NCI-H1092 (cell line): ENCODE measurements at regions not wholly inside any gene's neighbourhood (a gene's known extent, or its start where the extent isn't known, plus 50 kb on each side); places are given as distances from the start of the nearest gene placed in this dataset.

Experiments
- DNase-seq: peaks from one replicate; lab custom pipeline; 2025; lab: John Stamatoyannopoulos, UW

- DNase-seq, result peak; percentile 18
Measured at GRCh38 chr5:171629628-171630349, 155.8 kb upstream of the SMIM23 start.

- no peak for DNase-seq
Measured at GRCh38 chr5:171630350-171631065, 155.1 kb upstream of the SMIM23 start.

DNA sequence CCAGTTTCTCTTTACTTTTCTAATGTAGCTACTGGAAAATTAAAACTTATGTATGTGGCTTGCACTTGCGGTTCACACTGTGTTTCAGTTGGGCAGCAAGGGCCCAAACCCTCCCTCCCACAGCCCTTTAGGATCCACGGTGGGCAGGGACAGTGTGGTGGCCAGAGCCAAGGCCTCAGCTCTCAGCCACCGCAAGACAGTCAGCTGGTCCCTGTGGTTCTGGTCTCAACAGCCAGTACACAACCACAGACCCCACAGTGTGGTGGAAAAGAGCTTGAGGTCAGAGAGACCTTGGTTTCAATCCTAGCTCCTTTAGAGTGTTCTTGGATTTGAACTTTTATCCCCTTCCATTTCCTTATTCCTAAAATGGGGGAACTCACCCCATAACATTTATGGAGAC is 153.0 kb upstream of the SMIM23 start:
- no peak for DNase-seq

GRCh38 chr5:171633776-171634470 is 151.7 kb upstream of the SMIM23 start:
- no peak for DNase-seq

GRCh38 chr5:171634511-171634910 is 151.1 kb upstream of the SMIM23 start:
- DNase-seq, result no peak

DNA sequence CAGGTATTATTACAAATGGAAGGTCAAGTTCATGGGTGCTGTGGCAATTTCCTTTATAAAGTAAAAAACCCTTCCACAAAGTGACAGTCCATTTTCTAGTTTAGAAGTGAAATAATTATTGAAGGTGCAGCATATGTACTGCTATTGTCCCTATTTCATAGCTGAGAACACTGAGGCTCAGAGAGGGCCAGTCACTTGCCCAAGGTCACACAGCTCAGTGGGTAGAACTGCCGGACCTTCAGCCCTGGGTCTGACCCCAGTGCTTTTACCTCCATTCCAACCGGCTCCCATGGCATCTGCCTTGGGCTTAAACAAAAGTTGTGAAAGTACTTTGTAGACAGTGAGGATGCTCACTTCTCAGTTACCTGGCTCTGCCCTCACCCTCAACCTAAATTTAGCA is 150.6 kb upstream of the SMIM23 start:
- no peak for DNase-seq

DNA sequence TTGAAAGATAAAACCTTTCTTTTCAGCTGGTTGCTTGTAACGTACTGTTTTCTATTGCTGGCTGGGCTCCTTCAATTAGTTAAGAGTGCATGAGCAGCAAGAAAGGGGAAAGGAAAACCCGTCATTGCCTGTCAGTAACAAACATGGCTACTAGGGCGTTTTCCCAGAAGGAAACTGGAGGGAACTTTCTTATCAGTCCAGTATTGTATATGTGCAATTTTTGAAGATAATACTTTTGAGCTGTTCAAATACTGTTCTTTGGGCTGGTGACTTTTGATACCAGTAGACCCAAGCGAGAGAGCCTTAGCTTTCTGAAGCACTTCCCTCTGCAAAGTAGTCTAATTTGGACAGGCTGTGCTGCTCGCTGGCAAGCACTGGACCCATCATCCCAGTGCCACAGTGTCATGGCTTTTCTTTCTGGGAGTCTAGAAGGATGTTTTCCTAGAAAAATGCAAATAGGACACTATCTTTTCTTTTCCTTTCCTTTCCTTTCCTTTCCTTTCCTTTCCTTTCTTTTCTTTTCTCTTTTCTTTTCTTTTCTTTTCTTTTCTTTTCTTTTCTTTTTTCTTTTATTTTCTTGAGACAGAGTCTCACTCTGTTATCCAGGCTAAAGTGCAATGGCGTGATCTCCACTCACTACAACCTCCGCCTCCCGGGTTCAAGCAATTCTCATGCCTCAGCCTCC is 149.9 kb upstream of the SMIM23 start:
- no peak for DNase-seq

- no peak for DNase-seq
Measured at GRCh38 chr5:171637811-171638210, 147.8 kb upstream of the SMIM23 start.

DNA sequence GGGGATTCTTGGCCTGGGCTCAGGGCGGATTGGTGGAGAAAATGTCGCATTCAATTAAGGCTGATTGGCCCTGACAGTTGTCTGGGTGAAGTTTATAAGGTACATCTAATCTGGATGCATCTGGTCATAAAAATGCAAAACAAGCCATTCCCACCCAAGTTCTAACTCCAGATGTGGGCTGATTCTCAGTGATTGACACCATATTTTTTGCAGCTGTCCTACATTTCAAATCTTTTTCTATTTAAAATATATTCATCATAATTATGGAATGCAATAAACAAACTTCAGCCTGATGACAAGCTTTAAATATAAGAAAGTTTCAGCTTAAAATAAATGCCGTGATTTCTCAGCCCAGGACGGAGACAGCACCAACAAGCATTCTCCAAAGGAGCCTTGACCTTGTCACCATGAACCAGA is 146.4 kb upstream of the SMIM23 start:
- no peak for DNase-seq

GRCh38 chr5:171639966-171640365 is 145.7 kb upstream of the SMIM23 start:
- DNase-seq, result no peak

DNA sequence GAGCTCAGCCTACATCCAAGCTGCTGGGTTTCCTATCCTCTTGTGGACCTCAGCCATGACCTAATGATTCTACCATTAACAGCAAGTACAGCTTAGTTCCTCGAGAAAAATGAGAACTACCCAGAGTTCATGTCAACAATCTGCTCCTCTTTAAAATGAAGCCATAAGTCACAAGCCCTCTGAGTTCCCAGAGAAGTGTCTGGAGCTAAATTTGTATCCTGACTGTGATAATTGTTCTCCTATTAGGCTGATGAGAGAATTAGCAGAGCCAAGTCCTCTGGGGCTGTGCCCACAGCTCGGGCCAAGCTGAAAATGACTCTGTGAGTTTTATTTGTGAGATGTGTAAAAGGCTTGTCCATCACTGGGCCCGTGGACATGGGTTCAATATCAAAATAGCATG is 145.1 kb upstream of the SMIM23 start:
- no peak for DNase-seq

- DNase-seq, result no peak
Measured at GRCh38 chr5:171641891-171642290, 143.7 kb upstream of the SMIM23 start.

- DNase-seq, result no peak
Measured at GRCh38 chr5:171642894-171643293, 142.7 kb upstream of the SMIM23 start.

- no peak for DNase-seq
Measured at GRCh38 chr5:171644536-171644935, 141.1 kb upstream of the SMIM23 start.

- DNase-seq, result no peak
Measured at GRCh38 chr5:171646102-171647042, 139.2 kb upstream of the SMIM23 start.

DNA sequence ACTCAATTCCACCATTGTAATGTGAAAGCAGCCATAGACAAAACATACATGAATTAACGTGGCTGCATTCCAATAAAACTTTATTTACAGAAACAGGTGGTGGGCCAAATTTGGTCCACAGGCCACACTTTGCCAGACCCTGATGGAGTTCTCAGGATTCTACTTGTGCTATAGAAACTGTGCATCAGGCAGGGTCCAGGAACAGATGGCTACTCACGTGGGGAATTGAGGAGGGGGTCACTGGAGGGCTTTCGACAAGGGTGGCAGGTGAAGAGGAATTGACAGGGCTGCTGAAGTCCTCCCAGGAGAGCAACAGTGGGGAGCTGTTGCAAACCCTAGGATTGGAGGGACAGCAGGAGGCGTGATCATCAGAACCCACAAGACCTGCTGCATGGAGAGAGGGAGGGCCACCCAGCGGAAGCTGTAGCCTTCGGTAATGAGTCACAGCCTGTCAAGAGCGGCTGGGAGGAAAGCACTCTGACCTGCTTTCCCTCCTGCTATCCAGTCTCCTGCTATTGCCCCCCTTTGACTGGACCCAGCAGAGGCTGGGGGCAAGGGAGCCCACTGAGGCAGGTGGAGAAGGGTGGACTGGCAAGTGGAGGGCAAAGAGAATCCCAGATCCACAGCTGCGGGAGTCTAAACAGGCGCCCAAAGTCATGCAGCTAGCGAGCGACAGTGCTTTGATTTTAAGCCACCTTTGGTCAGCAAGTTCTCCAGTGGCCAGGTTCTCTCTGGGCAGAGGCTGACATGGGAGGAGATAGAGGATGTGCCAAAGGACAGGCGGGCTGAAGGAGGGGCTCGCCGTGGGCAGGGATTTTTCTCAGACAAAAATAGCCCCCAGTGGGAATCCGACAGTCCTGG is 138.3 kb upstream of the SMIM23 start:
- DNase-seq, result no peak

GRCh38 chr5:171647904-171648260 is 137.7 kb upstream of the SMIM23 start:
- DNase-seq, result no peak

GRCh38 chr5:171648279-171649074 is 137.1 kb upstream of the SMIM23 start:
- DNase-seq, result no peak

DNA sequence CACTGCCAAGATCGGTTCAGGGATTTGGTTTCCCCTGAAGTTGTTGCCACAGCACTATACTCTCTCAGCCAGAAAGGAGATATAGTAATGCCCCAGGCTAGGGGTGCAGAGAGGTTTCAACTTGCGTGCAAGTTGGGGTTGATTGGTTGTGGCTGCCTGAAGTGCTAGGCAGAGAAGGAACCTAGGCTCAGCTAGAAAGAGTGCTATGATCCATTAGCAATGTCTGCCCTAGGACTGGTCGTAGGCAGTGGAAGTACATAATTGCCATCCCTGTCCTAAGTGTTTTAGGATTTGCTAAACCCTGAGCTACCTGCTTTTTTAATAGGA is 136.6 kb upstream of the SMIM23 start:
- DNase-seq, result no peak

GRCh38 chr5:171650597-171650996 is 135.0 kb upstream of the SMIM23 start:
- DNase-seq, result no peak
